ENCODE measurements at regions not wholly inside any gene's neighbourhood (a gene's known extent, or its start where the extent isn't known, plus 50 kb on each side); places are given as distances from the start of the nearest gene placed in this dataset.
"Not testable (repeated sequence)": the region's sequence is repeated elsewhere in the genome, so short reads cannot be mapped to it uniquely, and the experiment has no call there.

DNA sequence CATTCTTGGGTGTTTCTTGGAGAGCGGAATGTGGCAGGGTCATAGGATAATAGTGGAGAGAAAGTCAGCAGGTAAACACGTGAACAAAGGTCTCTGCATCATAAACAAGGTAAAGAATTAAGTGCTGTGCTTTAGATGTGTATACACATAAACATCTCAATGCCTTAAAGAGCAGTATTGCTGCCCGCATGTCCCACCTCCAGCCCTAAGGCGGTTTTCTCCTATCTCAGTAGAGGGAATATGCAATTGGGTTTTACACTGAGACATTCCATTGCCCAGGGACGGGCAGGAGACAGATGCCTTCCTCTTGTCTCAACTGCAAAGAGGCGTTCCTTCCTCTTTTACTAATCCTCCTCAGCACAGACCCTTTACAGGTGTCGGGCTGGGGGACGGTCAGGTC lies 492.6 kb upstream of the ATXN8OS start:
- not testable (repeated sequence) for TF ChIP-seq CTCF (IDR thresholded peaks at IDR 0.05; ENCODE audit: low read depth, low read length); POLR2A (IDR thresholded peaks at IDR 0.05; ENCODE audit: extremely low read depth, insufficient read length); MYC (IDR thresholded peaks at IDR 0.05; ENCODE audit: low read depth, low read length)
